GM12891 (cell line): ENCODE measurements at regions not wholly inside any gene's neighbourhood (a gene's known extent, or its start where the extent isn't known, plus 50 kb on each side); places are given as distances from the start of the nearest gene placed in this dataset.

Source experiments
- POLR2A ChIP-seq: IDR thresholded peaks from 2 replicates; pipeline ENCODE4 v1.6.1; 2011; ENCODE audit warnings: low read depth, low read length, control low read depth
- POLR2AphosphoS5 ChIP-seq: IDR thresholded peaks from 2 replicates; pipeline ENCODE4 v1.6.1; 2011; ENCODE audit warnings: low read depth, low read length, control low read depth
- SPI1 ChIP-seq: IDR thresholded peaks from 2 replicates; pipeline ENCODE4 v1.6.1; 2011; ENCODE audit warnings: low read depth, low read length, control low read depth
- TAF1 ChIP-seq: IDR thresholded peaks from 2 replicates; pipeline ENCODE4 v1.6.1; 2011; ENCODE audit warnings: low read depth, low read length, control low read depth

GRCh38 chr5:167961731-167962130, 329.7 kb upstream of the WWC1 start:
- TF ChIP-seq POLR2A: no peak
- no peak for TF ChIP-seq POLR2AphosphoS5
- TF ChIP-seq TAF1: no peak
- TF ChIP-seq SPI1: no peak
